ENCODE measurements at regions not wholly inside any gene's neighbourhood (a gene's known extent, or its start where the extent isn't known, plus 50 kb on each side); places are given as distances from the start of the nearest gene placed in this dataset.

DNA sequence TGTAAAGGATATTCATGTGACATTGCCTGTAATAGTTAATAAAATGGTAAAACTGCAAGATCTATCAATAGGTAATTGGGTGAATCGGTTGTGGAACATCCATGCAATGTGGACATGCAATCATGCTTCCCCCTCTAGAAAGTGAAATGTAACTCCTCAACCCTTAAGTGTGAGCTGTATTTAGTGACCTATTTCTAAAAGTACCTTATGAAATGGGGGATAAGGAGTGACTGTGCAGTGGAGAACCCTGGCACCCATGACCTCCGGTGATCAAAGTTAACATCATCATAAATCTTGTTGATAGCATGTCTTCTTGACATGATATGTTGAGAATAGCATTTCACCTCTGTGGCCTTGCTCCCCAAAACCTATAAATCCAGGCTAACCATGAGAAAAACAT lies 53.6 kb upstream of the PPARGC1A start:
- Histone ChIP-seq H3K4me3 (replicated peaks; ENCODE audit: insufficient read depth, low read length) (no peak overlapping the region), H3K27me3 (ENCODE audit: insufficient read depth, poor library complexity, severe bottlenecking) (no peaks in the 10 kb centered on the region), H3K27ac (replicated peaks) (no peak overlapping the region)
- no peak for DNase-seq (ENCODE audit: low read depth in 1 of 2, low spot score in 1 of 2)
- TF ChIP-seq, protein P1, sequence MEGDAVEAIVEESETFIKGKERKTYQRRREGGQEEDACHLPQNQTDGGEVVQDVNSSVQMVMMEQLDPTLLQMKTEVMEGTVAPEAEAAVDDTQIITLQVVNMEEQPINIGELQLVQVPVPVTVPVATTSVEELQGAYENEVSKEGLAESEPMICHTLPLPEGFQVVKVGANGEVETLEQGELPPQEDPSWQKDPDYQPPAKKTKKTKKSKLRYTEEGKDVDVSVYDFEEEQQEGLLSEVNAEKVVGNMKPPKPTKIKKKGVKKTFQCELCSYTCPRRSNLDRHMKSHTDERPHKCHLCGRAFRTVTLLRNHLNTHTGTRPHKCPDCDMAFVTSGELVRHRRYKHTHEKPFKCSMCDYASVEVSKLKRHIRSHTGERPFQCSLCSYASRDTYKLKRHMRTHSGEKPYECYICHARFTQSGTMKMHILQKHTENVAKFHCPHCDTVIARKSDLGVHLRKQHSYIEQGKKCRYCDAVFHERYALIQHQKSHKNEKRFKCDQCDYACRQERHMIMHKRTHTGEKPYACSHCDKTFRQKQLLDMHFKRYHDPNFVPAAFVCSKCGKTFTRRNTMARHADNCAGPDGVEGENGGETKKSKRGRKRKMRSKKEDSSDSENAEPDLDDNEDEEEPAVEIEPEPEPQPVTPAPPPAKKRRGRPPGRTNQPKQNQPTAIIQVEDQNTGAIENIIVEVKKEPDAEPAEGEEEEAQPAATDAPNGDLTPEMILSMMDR (IDR thresholded peaks at IDR 0.05; ENCODE audit: insufficient read depth, low read length): no peak
- TF ChIP-seq, protein P2, sequence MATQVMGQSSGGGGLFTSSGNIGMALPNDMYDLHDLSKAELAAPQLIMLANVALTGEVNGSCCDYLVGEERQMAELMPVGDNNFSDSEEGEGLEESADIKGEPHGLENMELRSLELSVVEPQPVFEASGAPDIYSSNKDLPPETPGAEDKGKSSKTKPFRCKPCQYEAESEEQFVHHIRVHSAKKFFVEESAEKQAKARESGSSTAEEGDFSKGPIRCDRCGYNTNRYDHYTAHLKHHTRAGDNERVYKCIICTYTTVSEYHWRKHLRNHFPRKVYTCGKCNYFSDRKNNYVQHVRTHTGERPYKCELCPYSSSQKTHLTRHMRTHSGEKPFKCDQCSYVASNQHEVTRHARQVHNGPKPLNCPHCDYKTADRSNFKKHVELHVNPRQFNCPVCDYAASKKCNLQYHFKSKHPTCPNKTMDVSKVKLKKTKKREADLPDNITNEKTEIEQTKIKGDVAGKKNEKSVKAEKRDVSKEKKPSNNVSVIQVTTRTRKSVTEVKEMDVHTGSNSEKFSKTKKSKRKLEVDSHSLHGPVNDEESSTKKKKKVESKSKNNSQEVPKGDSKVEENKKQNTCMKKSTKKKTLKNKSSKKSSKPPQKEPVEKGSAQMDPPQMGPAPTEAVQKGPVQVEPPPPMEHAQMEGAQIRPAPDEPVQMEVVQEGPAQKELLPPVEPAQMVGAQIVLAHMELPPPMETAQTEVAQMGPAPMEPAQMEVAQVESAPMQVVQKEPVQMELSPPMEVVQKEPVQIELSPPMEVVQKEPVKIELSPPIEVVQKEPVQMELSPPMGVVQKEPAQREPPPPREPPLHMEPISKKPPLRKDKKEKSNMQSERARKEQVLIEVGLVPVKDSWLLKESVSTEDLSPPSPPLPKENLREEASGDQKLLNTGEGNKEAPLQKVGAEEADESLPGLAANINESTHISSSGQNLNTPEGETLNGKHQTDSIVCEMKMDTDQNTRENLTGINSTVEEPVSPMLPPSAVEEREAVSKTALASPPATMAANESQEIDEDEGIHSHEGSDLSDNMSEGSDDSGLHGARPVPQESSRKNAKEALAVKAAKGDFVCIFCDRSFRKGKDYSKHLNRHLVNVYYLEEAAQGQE (IDR thresholded peaks at IDR 0.05; ENCODE audit: insufficient replicate concordance, low read depth): no peak
- TF ChIP-seq POLR2AphosphoS5 (IDR thresholded peaks at IDR 0.05; ENCODE audit: low read depth): no peak

DNA sequence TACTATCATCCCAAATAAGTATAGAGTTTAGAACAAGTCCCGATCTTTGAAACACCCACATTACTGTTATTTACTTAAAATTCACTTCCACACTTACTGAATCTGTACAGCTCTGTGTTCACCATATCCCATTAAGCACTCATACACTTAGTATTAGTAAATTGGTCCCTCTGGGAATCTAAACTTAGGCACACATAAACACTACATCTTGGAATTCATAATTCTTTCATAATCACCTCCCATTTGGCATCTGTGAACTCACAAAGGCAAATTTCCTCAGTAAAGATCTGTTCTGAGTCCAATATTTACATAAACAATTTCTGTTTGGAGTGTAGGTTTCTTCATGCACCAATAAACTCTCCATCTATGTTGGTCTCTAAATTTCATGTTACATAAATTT lies 52.6 kb upstream of the PPARGC1A start:
- DNase-seq (ENCODE audit: low read depth in 1 of 2, low spot score in 1 of 2): no peak
- Histone ChIP-seq H3K27ac (replicated peaks) (no peak overlapping the region), H3K27me3 (ENCODE audit: insufficient read depth, poor library complexity, severe bottlenecking) (no peaks in the 10 kb centered on the region), H3K4me3 (replicated peaks; ENCODE audit: insufficient read depth, low read length) (no peak overlapping the region)
- TF ChIP-seq POLR2AphosphoS5 (IDR thresholded peaks at IDR 0.05; ENCODE audit: low read depth) (no peak), GABPA (IDR thresholded peaks at IDR 0.05; ENCODE audit: low read depth) (no peak), SPI1 (IDR thresholded peaks at IDR 0.05; ENCODE audit: borderline replicate concordance, low read depth) (no peak)
- TF ChIP-seq, protein P2 (IDR thresholded peaks at IDR 0.05; ENCODE audit: insufficient replicate concordance, low read depth): no peak
- TF ChIP-seq, protein P1 (IDR thresholded peaks at IDR 0.05; ENCODE audit: insufficient read depth, low read length): no peak

Data from HL-60 (cell line).